ENCODE measurements at regions not wholly inside any gene's neighbourhood (a gene's known extent, or its start where the extent isn't known, plus 50 kb on each side); places are given as distances from the start of the nearest gene placed in this dataset.

DNA sequence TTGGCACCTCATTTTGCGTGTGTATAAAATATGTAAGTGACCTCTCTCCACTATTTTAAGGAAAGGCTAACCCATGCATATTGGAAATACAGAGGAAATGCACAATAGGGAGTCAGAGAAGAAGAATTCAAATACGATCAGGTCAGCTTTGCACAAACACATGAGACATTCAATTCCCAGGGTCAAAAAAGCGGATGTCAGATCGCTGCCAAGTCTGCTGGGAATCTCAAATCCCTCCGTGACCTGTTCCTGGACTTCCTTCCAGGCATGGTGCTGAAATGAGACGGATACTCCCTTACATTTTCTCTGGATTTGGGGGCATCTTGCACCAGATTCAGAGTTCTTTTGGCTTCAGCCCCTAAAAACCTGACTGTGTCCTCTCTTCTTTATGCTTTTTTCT lies 91.9 kb upstream of the PRKCQ start:
- Histone ChIP-seq H3K27me3 (no peaks in the 10 kb centered on the region), H3K4me3 (no peak overlapping the region), H3K9me3 (no peaks in the 10 kb centered on the region), H3K4me1 (ENCODE audit: insufficient read depth) (no peaks in the 10 kb centered on the region), H3K36me3 (no peaks in the 10 kb centered on the region), H3K27ac (no peak overlapping the region)
- intact Hi-C loops (cut with DNase I): no loop called here
- no peak for TF ChIP-seq EP300 (IDR thresholded peaks at IDR 0.05)
- TF ChIP-seq, protein P1, sequence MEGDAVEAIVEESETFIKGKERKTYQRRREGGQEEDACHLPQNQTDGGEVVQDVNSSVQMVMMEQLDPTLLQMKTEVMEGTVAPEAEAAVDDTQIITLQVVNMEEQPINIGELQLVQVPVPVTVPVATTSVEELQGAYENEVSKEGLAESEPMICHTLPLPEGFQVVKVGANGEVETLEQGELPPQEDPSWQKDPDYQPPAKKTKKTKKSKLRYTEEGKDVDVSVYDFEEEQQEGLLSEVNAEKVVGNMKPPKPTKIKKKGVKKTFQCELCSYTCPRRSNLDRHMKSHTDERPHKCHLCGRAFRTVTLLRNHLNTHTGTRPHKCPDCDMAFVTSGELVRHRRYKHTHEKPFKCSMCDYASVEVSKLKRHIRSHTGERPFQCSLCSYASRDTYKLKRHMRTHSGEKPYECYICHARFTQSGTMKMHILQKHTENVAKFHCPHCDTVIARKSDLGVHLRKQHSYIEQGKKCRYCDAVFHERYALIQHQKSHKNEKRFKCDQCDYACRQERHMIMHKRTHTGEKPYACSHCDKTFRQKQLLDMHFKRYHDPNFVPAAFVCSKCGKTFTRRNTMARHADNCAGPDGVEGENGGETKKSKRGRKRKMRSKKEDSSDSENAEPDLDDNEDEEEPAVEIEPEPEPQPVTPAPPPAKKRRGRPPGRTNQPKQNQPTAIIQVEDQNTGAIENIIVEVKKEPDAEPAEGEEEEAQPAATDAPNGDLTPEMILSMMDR (IDR thresholded peaks at IDR 0.05): no peak
- no peak for TF ChIP-seq POLR2A (IDR thresholded peaks at IDR 0.05)
- no peak for DNase-seq
- WGBS, 3 donors: 40 to 47% (median 42%) methylated on average over 6 of the region's 6 CpGs

DNA sequence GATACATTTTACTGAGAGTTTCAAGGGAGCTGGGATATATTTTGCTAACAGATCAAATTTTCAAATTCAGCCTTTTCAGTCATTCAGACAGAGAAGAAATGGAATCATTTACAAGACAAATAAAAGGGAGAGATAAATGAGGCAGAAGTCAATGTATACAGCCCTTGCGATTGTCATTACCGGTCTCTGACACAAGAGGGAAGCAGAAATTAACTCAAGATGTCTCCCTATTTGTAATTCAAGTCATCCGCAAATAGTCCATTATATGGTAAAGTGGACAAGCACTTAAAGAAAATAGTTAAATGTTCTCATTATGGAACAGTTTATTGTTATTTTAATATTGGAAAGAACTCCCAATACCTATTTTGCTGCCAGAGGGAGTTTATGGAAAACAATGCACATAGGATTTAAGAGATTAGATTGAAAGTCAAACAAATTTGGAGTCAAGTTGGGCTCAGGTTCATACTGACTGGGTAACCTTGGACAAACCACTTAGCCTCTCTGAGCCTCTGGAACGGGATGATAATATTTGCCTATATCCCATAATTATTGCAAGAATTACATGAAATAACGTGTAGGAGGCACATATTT lies 89.3 kb upstream of the PRKCQ start:
- Histone ChIP-seq H3K9me3 (no peaks in the 10 kb centered on the region), H3K4me1 (ENCODE audit: insufficient read depth) (no peaks in the 10 kb centered on the region), H3K36me3 (no peaks in the 10 kb centered on the region), H3K27ac (no peak overlapping the region), H3K27me3 (no peaks in the 10 kb centered on the region), H3K4me3 (no peak overlapping the region)
- TF ChIP-seq EP300 (IDR thresholded peaks at IDR 0.05): no peak
- TF ChIP-seq, protein P1 (IDR thresholded peaks at IDR 0.05): peak in 1 of 3 donors; percentile 9
- no peak for DNase-seq
- WGBS, 3 donors: 26 to 36% (median 28%) methylated on average over 5 of the region's 5 CpGs
- intact Hi-C loops (cut with DNase I): loop anchor here in 1 of 4 donors (10.0 kb wide), 1 partner anchor 245 kb away; no protein-coding TSS in a partner anchor

DNA sequence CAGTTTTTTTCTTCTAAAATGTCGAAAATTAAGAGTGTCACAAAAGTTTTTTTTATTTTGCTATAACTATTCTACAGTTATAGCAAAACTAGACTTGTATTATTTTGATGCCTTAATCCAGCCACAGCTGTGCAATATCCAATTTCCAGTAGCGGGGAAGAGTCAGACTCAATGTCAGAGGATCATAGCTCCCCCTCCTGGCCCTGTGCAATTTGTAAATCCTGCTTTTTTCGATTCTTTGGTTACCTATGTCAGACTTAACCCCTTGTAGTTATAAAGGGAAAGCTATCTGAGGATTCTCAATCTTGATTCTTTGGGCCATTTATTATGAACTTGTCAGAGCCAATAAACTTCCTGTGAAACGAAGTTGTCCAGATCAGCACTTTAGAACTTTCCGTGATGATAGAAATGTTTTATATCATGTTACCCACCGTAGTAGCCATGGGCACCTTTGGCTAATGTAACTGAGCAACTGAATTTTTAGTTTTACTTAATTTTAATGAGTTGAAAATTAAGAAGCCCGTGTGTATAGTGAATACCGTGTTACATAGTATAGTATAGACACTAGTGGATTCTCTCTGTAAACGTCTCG lies 87.7 kb upstream of the PRKCQ start:
- Histone ChIP-seq H3K36me3 (no peaks in the 10 kb centered on the region), H3K4me1 (ENCODE audit: insufficient read depth) (no peaks in the 10 kb centered on the region), H3K4me3 (no peak overlapping the region), H3K9me3 (no peaks in the 10 kb centered on the region), H3K27me3 (no peaks in the 10 kb centered on the region), H3K27ac (no peak overlapping the region)
- WGBS, 3 donors: 30 to 40% (median 32%) methylated on average over 10 of the region's 10 CpGs
- DNase-seq: no peak
- intact Hi-C loops (cut with DNase I): loop anchor here in 1 of 4 donors (10.0 kb wide), 1 partner anchor 243 kb away; no protein-coding TSS in a partner anchor
- TF ChIP-seq, protein P1 (IDR thresholded peaks at IDR 0.05): no peak
- TF ChIP-seq EP300 (IDR thresholded peaks at IDR 0.05) (no peak), POLR2A (IDR thresholded peaks at IDR 0.05) (no peak)

DNA sequence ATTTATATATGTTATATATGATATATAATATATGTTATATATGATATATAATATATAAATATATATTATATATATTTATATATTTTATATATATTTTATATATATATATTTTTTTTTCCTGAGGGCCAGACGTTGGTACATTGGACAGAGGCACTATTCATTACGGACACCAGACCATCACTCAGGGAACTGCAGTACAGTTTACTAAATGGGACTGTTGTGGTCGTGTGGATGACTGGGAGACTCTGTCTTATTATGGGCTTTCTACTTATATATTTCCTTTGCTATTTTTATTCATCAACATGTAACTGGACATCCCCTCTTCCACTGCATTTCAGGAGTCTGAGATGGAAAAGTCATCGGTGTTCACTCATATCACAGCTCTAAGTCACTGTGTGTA lies 87.1 kb upstream of the PRKCQ start:
- H3K4me3 ChIP-seq: no peak overlapping the region
- intact Hi-C loops (cut with DNase I): loop anchor here in 1 of 4 donors (10.0 kb wide), 1 partner anchor 242 kb away; no protein-coding TSS in a partner anchor
- no peaks in the 10 kb centered on the region for H3K9me3 ChIP-seq
- no peak for TF ChIP-seq POLR2A (IDR thresholded peaks at IDR 0.05)
- no peak for TF ChIP-seq EP300 (IDR thresholded peaks at IDR 0.05)
- TF ChIP-seq, protein P1 (IDR thresholded peaks at IDR 0.05): no peak
- H3K36me3 ChIP-seq: no peaks in the 10 kb centered on the region
- 32 to 49% (median 37%) methylated on average over 4 of the region's 4 CpGs for WGBS, 3 donors
- H3K27ac ChIP-seq: no peak overlapping the region
- no peaks in the 10 kb centered on the region for H3K4me1 ChIP-seq (ENCODE audit: insufficient read depth)
- DNase-seq: no peak
- no peaks in the 10 kb centered on the region for H3K27me3 ChIP-seq
